Ishikawa (cell line): ENCODE measurements at regions not wholly inside any gene's neighbourhood (a gene's known extent, or its start where the extent isn't known, plus 50 kb on each side); places are given as distances from the start of the nearest gene placed in this dataset.

Experiments
- CEBPB ChIP-seq: IDR thresholded peaks from 2 replicates; pipeline ENCODE4 v1.6.1; 2012
- CREB1 ChIP-seq: IDR thresholded peaks from 2 replicates; pipeline ENCODE4 v1.6.1; 2012; ENCODE audit warnings: low read depth
- EGR1 ChIP-seq: IDR thresholded peaks from 2 replicates; pipeline ENCODE4 v1.6.1; 2012
- EP300 ChIP-seq: IDR thresholded peaks from 2 replicates; pipeline ENCODE4 v1.6.1; 2012; ENCODE audit warnings: borderline replicate concordance
- FOXM1 ChIP-seq: IDR thresholded peaks from 2 replicates; pipeline ENCODE4 v1.6.1; 2012; ENCODE audit warnings: low read depth, borderline replicate concordance
- MAX ChIP-seq: IDR thresholded peaks from 2 replicates; pipeline ENCODE4 v1.6.1; 2012
- RAD21 ChIP-seq: IDR thresholded peaks from 2 replicates; pipeline ENCODE4 v1.6.1; 2012; ENCODE audit warnings: low read depth
- REST ChIP-seq: IDR thresholded peaks from 2 replicates; pipeline ENCODE4 v1.6.1; 2012; ENCODE audit warnings: low read depth, mild to moderate bottlenecking
- TAF1 ChIP-seq: IDR thresholded peaks from 2 replicates; pipeline ENCODE4 v1.6.1; 2012; ENCODE audit warnings: low read depth, mild to moderate bottlenecking
- TCF12 ChIP-seq: IDR thresholded peaks from 2 replicates; pipeline ENCODE4 v1.6.1; 2012; ENCODE audit warnings: low read depth
- TEAD4 ChIP-seq: IDR thresholded peaks from 2 replicates; pipeline ENCODE4 v1.6.1; 2012
- YY1 ChIP-seq: IDR thresholded peaks from 2 replicates; pipeline ENCODE4 v1.6.1; 2012; ENCODE audit warnings: low read depth
- ZBTB7A ChIP-seq: IDR thresholded peaks from 2 replicates; pipeline ENCODE4 v1.6.1; 2012; ENCODE audit warnings: low read depth

GRCh38 chr12:90238663-90239271, 530.1 kb upstream of the ATP2B1 start:
- TF ChIP-seq RAD21, result no peak
- no peak for TF ChIP-seq MAX
- TF ChIP-seq YY1, result no peak
- TF ChIP-seq TAF1, result no peak
- TF ChIP-seq ZBTB7A, result no peak
- no peak for TF ChIP-seq CREB1
- TF ChIP-seq REST, result no peak
- no peak for TF ChIP-seq EP300
- TF ChIP-seq TCF12, result no peak
- no peak for TF ChIP-seq CEBPB
- TF ChIP-seq FOXM1, result no peak
- no peak for TF ChIP-seq EGR1
- no peak for TF ChIP-seq TEAD4
